GM18909 (cell line): ENCODE measurements at regions not wholly inside any gene's neighbourhood (a gene's known extent, or its start where the extent isn't known, plus 50 kb on each side); places are given as distances from the start of the nearest gene placed in this dataset.
"Not testable (repeated sequence)": the region's sequence is repeated elsewhere in the genome, so short reads cannot be mapped to it uniquely, and the experiment has no call there.

Experiments used
- ATAC-seq: cut with Tn5 transposase; IDR thresholded peaks from one replicate; pipeline ENCODE4 v1.9.1; 2021; ENCODE audit warnings: mild to moderate bottlenecking; ENCODE audit not compliant: unreplicated experiment, poor library complexity

DNA sequence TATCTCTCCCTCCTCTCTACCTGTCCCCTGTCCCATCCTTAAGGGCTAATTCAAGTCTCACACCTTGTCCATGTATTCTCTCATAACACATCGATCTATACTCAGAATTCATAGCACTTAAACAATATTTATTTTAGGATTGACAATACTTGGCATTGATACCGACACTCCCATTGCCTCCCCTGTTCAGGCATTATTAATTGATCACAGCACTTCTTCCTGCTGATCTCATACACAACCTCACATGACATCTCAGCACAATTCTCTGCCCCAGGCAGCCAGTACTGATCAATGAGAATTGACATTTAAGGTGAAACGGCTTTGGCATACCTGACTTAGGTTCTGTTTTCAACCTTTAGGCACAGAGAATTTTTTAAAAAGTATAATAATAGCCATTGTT, 582.4 kb upstream of the BRINP1 start:
- ATAC-seq, result no peak

DNA sequence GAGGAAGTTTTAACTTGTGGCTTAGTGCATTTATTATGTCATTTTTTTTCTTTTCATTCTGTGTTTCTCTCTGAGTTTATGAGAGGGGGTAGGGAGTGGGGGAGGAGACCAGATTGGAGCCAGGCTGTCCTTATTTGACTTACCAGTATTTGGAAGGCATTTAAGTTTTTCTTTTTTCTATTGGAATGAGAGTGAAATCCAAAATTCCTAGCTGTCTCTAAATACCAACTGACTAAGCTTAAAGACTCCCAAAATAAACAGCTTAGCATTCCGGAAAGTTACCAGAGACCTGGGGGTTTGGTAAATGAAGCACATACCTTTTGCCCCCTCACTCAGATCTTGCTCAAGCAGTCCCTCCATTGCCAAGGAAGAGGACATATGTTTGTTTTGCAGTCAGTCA, 581.9 kb upstream of the BRINP1 start:
- ATAC-seq, result no peak

DNA sequence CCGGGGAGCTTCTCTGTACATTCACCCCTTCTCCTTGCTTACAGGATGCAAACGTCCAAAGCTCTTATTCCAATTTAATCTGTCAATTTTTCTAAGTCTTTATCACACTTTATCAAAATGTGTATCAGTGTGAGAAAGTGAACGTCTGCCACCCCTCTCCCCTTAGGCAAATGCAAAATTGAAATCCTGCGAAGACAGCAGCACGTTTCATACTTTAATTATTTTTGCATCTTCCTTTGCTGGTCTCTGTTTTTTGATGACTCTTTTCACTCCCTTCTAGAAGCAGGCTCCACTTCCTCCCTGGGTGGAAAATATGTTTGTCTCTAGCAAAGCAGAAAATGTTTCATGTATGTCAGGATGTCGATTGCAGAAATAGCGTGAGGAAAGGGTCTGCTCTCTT, 576.5 kb upstream of the BRINP1 start:
- no peak for ATAC-seq

DNA sequence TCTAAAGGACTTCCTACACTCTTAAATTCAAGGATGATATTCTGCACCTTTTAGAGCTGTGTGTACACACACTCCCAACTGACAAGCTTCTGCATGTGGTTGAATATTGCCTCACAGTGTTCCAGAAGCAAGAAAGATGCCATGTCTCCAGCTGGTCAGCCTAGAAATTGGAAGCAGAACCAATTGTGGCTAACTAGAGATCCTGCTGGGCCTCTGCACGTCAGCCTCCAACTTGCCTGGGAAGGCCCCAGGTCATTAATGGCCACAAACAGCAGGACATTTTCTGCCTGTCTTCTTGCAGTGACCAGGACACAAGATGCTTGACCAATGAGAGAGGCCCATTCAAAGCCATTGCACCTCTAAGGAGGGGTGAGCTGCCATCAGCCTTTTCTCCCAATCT, 571.9 kb upstream of the BRINP1 start:
- ATAC-seq, result no peak

GRCh38 chr9:119938871-119939270, 569.6 kb upstream of the BRINP1 start:
- ATAC-seq, result no peak

GRCh38 chr9:119934497-119934896, 565.3 kb upstream of the BRINP1 start:
- no peak for ATAC-seq

DNA sequence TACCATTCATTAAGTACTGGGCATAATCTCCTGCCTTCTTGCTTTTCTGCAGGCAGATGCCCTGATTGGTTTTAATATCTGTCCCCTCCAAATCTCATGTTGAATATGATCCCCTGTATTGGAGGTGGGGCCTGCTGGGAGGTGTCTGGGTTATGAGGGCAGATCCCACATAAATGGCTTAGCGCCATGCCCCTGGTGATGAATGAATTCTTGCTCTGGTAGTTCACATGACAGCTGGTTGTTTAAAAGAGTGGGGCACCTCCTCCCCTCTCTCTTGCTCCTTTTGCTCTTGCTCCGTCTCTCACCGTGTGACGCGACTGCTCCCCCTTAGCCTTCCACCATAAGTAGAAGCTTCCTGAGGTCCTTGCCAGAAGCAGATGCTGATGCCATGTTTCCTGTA, 564.0 kb upstream of the BRINP1 start:
- ATAC-seq, result no peak

DNA sequence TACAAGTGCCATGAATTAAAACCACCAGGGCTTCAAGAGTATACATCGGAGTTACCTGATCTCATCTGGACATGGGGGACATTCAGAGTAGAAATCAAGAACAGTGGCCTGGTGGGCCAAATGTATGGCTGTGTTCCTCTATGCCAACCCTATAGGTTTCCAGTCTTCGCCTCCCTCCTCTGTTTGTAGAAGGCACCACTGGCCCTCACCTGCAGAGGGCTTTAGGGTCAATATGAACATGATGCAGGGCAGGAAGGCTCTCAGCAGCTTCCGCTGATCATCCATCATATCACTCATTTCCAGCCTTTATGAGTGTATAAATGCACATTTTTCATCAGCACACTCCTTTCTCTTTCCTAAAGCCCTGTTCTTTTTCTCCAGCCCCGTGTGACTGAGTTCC, 555.5 kb upstream of the BRINP1 start:
- ATAC-seq, result no peak

DNA sequence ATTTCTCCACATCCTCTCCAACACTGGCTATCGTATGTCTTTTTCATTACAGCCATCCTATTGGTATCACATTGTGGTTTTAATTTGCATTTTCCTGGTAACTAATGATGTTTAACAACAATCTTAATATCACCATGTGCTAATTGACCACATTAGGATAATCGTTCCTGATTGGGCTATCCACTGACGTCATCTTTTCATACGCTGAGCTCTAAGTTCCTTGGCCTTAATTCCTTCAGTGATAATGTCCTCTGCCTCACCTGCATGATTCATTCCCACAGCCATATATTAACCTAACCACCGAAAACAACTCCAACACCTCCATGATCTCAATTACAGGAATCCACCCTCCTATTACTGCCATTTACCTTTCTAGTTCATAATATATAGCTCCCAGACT, 547.9 kb upstream of the BRINP1 start:
- no peak for ATAC-seq

DNA sequence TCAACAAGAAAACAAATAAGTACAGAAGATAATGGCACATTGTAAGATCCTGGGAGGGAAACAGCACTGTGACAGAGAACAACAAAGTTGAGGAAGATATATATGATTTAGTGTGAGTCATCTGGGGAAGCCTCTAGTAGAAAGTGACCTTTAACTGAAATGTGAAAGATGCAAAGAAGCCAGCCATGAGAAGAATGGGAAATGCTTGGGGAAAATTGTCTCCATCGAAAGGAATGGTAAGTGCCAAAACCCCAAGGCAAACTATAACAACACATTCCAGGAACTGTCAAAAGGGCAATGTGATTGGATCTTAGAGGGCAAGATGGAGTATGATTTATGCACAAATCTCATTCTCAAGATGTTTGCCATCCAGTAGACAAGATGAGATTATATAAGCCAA, 537.8 kb upstream of the BRINP1 start:
- ATAC-seq, result no peak

DNA sequence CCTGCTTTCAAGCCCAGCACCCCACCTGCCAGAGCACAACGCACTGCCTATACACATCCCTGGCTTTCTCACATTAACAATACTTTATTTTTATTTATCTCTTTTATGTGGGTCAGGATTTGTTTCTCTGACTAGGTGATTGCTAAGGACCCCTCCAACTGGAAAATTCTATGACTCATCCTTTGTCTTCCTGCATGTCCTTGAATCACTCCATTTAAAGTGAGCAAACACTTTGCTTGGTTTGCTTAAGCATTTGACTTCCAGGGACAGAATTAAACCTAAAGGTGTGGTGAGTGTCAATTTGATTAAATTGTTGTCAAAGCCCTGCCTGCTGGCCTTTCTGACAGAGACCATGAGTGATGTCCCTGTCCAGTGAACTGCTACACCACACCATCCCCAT, 536.5 kb upstream of the BRINP1 start:
- ATAC-seq, result no peak

GRCh38 chr9:119903851-119904250, 534.6 kb upstream of the BRINP1 start:
- no peak for ATAC-seq

DNA sequence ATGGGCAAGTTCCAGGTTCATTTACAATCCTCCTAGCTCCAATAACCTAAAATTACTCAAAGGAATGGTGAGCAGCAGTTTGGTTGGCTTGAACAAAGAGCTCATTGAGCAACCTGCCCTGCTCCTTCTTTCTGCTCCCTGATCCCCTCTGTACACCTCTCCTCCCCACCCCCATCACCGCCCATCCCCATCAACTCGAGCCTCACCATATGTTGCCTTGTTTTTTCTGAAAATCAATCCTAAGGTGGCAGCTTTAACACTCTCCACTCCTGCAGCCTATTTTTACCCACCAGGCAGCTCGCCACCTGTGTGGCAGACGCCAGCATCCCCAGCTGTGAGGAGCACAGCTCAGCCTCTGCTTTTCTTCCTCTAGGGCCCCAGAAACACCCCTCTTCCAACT, 533.4 kb upstream of the BRINP1 start:
- ATAC-seq, result no peak

DNA sequence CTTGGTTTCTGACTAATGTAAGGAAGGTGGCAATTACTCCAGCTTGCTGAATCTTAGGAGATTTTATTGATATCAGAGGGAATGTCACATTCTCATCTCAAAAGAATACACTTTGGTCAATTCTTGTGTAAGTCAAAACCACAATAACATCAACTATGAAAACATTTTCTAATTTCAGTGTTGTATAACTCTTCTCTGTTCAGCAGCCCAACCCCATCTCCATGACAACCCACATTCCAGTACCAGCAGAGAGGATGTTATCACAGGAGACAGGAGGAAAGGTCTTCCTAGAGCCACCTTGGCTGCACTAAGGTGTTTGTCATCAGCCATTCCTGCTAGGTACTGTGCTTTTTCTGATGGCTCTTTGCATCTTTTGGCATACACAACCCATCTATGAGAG, 529.1 kb upstream of the BRINP1 start:
- ATAC-seq, result no peak

DNA sequence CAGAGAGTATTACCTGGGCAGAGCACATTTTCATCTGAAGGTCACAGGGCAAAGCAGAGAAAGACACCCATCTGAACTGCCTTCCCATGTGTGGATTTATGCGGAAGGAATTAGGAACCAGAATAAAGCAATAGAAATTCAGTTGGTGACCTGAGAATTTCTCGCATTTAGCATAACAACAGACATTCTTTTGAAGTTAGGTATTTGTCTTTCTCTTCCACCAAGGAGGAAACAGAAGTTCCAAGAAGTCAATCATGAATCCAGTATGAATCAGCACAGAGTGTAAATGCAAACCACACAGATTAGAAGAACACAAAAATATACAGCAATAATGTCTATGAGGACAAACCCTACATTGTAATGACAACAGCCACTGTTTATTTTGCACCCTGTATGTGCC, 515.2 kb upstream of the BRINP1 start:
- ATAC-seq, result no peak

- no peak for ATAC-seq
Observed at GRCh38 chr9:119881898-119882297, 512.7 kb upstream of the BRINP1 start.

DNA sequence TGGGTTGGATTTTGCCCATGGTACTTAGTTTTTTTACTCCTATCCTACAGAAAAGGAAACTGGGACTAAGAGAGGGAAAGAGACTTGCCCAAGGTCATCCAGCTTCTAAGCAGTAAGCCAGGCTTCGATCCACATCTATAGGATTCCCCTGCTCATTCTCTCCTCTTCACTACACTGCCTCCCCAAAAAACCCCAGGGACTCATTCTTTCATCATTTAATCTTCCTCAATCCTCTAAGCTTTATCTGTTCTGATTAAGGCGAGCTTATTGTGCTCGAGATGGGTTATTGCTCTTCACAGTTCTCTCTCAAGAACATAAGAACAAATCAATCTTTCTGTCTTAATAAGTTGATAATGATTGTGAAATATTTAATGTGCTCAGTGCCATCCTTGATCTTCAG, 511.1 kb upstream of the BRINP1 start:
- ATAC-seq, result no peak

DNA sequence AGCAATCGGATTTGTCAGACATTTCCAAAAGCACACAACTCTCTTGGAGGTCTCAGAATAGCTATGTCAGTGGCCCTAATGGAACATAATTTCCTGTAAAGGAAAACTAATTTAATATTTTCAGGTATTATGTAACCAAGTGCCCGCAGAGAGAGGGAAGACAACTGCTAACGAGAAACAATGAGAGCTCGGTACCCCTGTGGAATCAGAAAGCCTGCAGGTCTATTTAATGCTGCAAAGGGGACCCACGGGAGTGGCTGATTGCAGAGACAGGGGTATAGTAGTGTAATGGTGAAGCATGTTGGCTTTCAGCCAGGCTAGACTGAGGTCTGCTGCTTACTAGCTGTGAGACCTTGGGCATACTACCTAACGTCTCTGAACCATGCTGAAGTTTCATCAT, 508.1 kb upstream of the BRINP1 start:
- ATAC-seq, result no peak

DNA sequence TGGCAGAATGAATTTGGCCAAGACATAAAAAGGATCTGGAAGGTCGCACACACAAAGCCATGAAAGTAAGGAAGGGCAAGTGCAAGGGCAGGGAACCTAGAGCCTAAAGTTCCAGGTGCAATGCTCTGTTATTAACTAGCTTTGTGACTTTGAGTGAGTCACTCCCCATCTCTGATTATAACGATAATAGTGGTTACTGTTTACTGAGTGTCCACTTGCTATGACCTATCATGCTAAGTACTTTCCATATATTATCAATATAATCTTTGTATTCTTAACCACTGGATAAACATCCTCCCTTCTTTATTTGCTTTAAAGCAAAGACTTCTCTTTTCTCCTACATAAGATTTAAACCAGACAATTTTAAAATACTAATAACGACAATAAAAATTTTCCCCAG, 504.6 kb upstream of the BRINP1 start:
- ATAC-seq, result no peak

DNA sequence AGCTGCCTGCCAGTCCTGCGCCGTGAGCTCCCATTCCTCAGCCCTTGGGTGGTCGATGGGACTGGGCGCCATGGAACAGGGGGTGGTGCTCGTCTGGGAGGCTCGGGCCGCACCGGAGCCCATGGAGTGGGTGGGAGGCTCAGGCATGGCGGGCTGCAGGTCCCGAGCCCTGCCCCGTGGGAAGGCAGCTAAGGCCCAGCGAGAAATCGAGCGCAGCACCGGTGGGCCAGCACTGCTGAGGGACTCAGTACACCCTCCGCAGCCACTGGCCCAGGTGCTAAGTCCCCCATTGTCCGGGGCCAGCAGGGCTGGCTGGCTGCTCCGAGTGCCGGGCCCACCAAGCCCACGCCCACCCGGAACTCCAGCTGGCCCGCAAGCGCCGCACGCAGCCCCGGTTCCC, 501.0 kb upstream of the BRINP1 start:
- ATAC-seq, result not testable (repeated sequence)

- ATAC-seq, result no peak
Observed at GRCh38 chr9:119868694-119869093, 499.5 kb upstream of the BRINP1 start.

- ATAC-seq, result no peak
Observed at GRCh38 chr9:119861842-119862241, 492.6 kb upstream of the BRINP1 start.

DNA sequence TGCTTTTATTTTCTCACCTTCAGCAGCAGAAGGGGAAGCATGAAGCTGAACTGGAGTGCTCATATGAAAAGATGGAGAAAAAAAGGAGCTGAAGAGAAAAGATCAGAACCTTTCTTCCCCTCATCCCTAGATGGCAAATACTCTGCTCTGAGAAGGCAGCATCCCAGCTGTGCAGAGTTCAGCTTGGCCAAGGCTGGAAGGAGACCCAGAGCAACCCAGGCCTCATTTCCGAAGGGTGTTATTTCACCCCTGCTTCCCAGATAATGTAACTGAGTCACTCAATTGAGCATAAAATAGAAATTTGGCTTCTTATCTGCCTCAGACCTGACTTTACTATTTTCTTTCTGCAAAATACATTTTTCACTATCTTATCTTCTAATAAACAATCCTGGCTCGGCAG, 489.9 kb upstream of the BRINP1 start:
- no peak for ATAC-seq
